Caco-2 (cell line): ENCODE measurements at regions not wholly inside any gene's neighbourhood (a gene's known extent, or its start where the extent isn't known, plus 50 kb on each side); places are given as distances from the start of the nearest gene placed in this dataset.
"Not testable (repeated sequence)": the region's sequence is repeated elsewhere in the genome, so short reads cannot be mapped to it uniquely, and the experiment has no call there.

ENCODE experiments used
- BruUV-seq: library from RNA; stranded (reverse); fragments of 400-500 nt; replicated peaks from 2 replicates; lab custom pipeline; 2021; lab: Mats Ljungman, UMichigan
- CTCF ChIA-PET: fragments of 300-600 bp; sonication (Branson Sonifier 250); formaldehyde crosslinking; loops from one replicate; lab custom pipeline; 2022; ENCODE audit warnings: antibody characterized with exemption; lab: Charles Lee
- POLR2A ChIA-PET: fragments of 300-600 bp; sonication (Branson Sonifier 250); formaldehyde crosslinking; loops from one replicate; lab custom pipeline; 2022; ENCODE audit warnings: antibody characterized with exemption; lab: Charles Lee
- DNase-seq, 2 experiments: peaks; one replicate each; pipeline versions ENCODE4 v3.0.0 to v3.0.0-alpha.2; 2020 to 2022
- H3K27me3 ChIP-seq: replicated peaks from 2 replicates; pipeline ENCODE4 v1.6.0; 2011; ENCODE audit warnings: low read length; ENCODE audit not compliant: control insufficient read depth, insufficient read depth
- H3K36me3 ChIP-seq: 2 replicates; pipeline ENCODE4 v1.5.1; 2011; ENCODE audit warnings: low read length; ENCODE audit not compliant: control insufficient read depth, insufficient read depth
- H3K4me1 ChIP-seq: fragments of 250-450 bp; sonication (Bioruptor Pico); 2 replicates; pipeline ENCODE4 v1.5.1; 2020; ENCODE audit warnings: mild to moderate bottlenecking
- H3K4me3 ChIP-seq: 2 replicates; pipeline ENCODE4 v1.5.1; 2011; ENCODE audit warnings: low read depth, mild to moderate bottlenecking, control low read depth, low read length
- H3K9me3 ChIP-seq: fragments of 250-450 bp; sonication (Bioruptor Pico); 2 replicates; pipeline ENCODE4 v1.5.1; 2020; ENCODE audit warnings: mild to moderate bottlenecking, moderate library complexity
- H3K27ac Mint-ChIP-seq: one replicate; pipeline ENCODE4 v1.8.0; 2022; ENCODE audit warnings: mixed read lengths; ENCODE audit not compliant: unreplicated experiment
- H3K27me3 Mint-ChIP-seq: one replicate; pipeline ENCODE4 v1.8.0; 2022; ENCODE audit warnings: mixed read lengths; ENCODE audit not compliant: insufficient read depth, unreplicated experiment
- H3K36me3 Mint-ChIP-seq: one replicate; pipeline ENCODE4 v1.8.0; 2022; ENCODE audit warnings: mild to moderate bottlenecking, mixed read lengths; ENCODE audit not compliant: insufficient read depth, unreplicated experiment
- H3K4me1 Mint-ChIP-seq: one replicate; pipeline ENCODE4 v1.8.0; 2022; ENCODE audit warnings: low read depth, mixed read lengths; ENCODE audit not compliant: unreplicated experiment
- H3K4me3 Mint-ChIP-seq: one replicate; pipeline ENCODE4 v1.8.0; 2022; ENCODE audit warnings: mild to moderate bottlenecking, moderate library complexity, mixed read lengths; ENCODE audit not compliant: unreplicated experiment
- H3K9me3 Mint-ChIP-seq: one replicate; pipeline ENCODE4 v1.8.0; 2022; ENCODE audit warnings: mixed read lengths; ENCODE audit not compliant: unreplicated experiment
- CTCF ChIP-seq, 2 experiments: fragments of 200-600 bp in 1 of 2; IDR thresholded peaks; 1 replicate in 1 of 2; 2 replicates in 1 of 2; pipeline versions ENCODE4 v1.5.1 to v1.8.0; 2011 to 2022; ENCODE audit warnings: antibody characterized with exemption in 1 of 2, control low read depth in 1 of 2, inconsistent platforms in 1 of 2, low read depth in 1 of 2, low read length in 1 of 2, mild to moderate bottlenecking in 1 of 2, moderate library complexity in 1 of 2; ENCODE audit not compliant: insufficient read depth in 1 of 2, severe bottlenecking in 1 of 2, unreplicated experiment in 1 of 2
- intact Hi-C: fragments of 100-400 bp; cut with micrococcal nuclease; formaldehyde crosslinking; loops from one replicate; pipeline ENCODE4 v1.10.0; 2022; ENCODE audit not compliant: unreplicated experiment

GRCh38 chr6:82461536-82461935 is 97.9 kb downstream of the TPBG start:
- H3K36me3 ChIP-seq: no peaks in the 10 kb centered on the region
- H3K9me3 Mint-ChIP-seq: peaks cover 10% of the 10 kb centered on the region
- DNase-seq: no peak
- H3K4me3 ChIP-seq: no peak overlapping the region
- no peaks in the 10 kb centered on the region for H3K4me1 Mint-ChIP-seq
- no peak overlapping the region for H3K27ac Mint-ChIP-seq
- no peak for TF ChIP-seq CTCF (IDR thresholded peaks at IDR 0.05; ENCODE audit: insufficient read depth in 1 of 2, low read depth in 1 of 2, low read length in 1 of 2, severe bottlenecking in 1 of 2, unreplicated experiment in 1 of 2)
- BruUV-seq: no TSS peak
- H3K27me3 ChIP-seq: no peaks in the 10 kb centered on the region
- H3K4me3 Mint-ChIP-seq: no peak overlapping the region
- no peaks in the 10 kb centered on the region for H3K9me3 ChIP-seq
- H3K27me3 Mint-ChIP-seq: peaks cover 2% of the 10 kb centered on the region
- H3K36me3 Mint-ChIP-seq: no peaks in the 10 kb centered on the region
- ChIA-PET POLR2A (no interaction called here), CTCF (no interaction called here)
- no peaks in the 10 kb centered on the region for H3K4me1 ChIP-seq
- intact Hi-C loops: no loop called here

GRCh38 chr6:82467338-82467737 is 103.7 kb downstream of the TPBG start:
- H3K36me3 Mint-ChIP-seq: no peaks in the 10 kb centered on the region

GRCh38 chr6:82470123-82470522 is 106.5 kb downstream of the TPBG start:
- not testable (repeated sequence) for H3K9me3 Mint-ChIP-seq, H3K36me3 Mint-ChIP-seq

More at GRCh38 chr6:82467338-82467737, 103.7 kb downstream of the TPBG start:
- TF ChIP-seq CTCF (IDR thresholded peaks at IDR 0.05; ENCODE audit: insufficient read depth in 1 of 2, low read depth in 1 of 2, low read length in 1 of 2, severe bottlenecking in 1 of 2, unreplicated experiment in 1 of 2): no peak
- no peak for DNase-seq
- ChIA-PET POLR2A (no interaction called here), CTCF (no interaction called here)
- Mint-ChIP-seq H3K4me3 (no peak overlapping the region), H3K27me3 (peaks cover 2% of the 10 kb centered on the region), H3K9me3 (no peaks in the 10 kb centered on the region), H3K4me1 (no peaks in the 10 kb centered on the region), H3K27ac (no peak overlapping the region)
- Histone ChIP-seq H3K4me3 (no peak overlapping the region), H3K4me1 (no peaks in the 10 kb centered on the region), H3K9me3 (no peaks in the 10 kb centered on the region), H3K36me3 (no peaks in the 10 kb centered on the region), H3K27me3 (no peaks in the 10 kb centered on the region)
- intact Hi-C loops: no loop called here
- no TSS peak for BruUV-seq

GRCh38 chr6:82475106-82475505 is 111.5 kb downstream of the TPBG start:
- POLR2A ChIA-PET, H3K36me3 Mint-ChIP-seq, H3K4me3 ChIP-seq, H3K4me3 Mint-ChIP-seq, intact Hi-C loops, H3K4me1 ChIP-seq, H3K9me3 Mint-ChIP-seq, H3K9me3 ChIP-seq, BruUV-seq, H3K36me3 ChIP-seq, H3K4me1 Mint-ChIP-seq, CTCF ChIA-PET, DNase-seq, H3K27me3 ChIP-seq, H3K27me3 Mint-ChIP-seq, H3K27ac Mint-ChIP-seq: not testable (repeated sequence)

More at GRCh38 chr6:82470123-82470522, 106.5 kb downstream of the TPBG start:
- H3K27me3 Mint-ChIP-seq, H3K4me1 Mint-ChIP-seq, BruUV-seq, POLR2A ChIA-PET, DNase-seq, H3K9me3 ChIP-seq, H3K4me3 ChIP-seq, H3K4me3 Mint-ChIP-seq, CTCF ChIA-PET, H3K27ac Mint-ChIP-seq, intact Hi-C loops, H3K4me1 ChIP-seq, H3K27me3 ChIP-seq, H3K36me3 ChIP-seq: not testable (repeated sequence)
